Cardiac muscle cell (in vitro differentiated cells and primary cell): ENCODE measurements at regions not wholly inside any gene's neighbourhood (a gene's known extent, or its start where the extent isn't known, plus 50 kb on each side); places are given as distances from the start of the nearest gene placed in this dataset.
A peak's percentile ranks its signal among the peaks of the same experiment; 100 is the strongest.

ENCODE experiments used
- DNase-seq, 2 donors: peaks; one replicate each; pipeline versions ENCODE4 v3.0.0 to v3.0.0-alpha.2; 2010 to 2017; ENCODE audit warnings: low read depth in 1 of 2, low spot score in 1 of 2
- H3K27ac ChIP-seq: fragments of 200-600 bp; sonication (generic); 2 replicates; pipeline ENCODE4 v1.5.1; 2016
- H3K27me3 ChIP-seq: fragments of 200-600 bp; sonication (generic); 2 replicates; pipeline ENCODE4 v1.6.0; 2016; ENCODE audit warnings: control low read depth
- H3K36me3 ChIP-seq: fragments of 200-600 bp; sonication (generic); 2 replicates; pipeline ENCODE4 v1.5.1; 2016; ENCODE audit warnings: control low read depth
- H3K4me1 ChIP-seq: fragments of 200-600 bp; sonication (generic); 2 replicates; pipeline ENCODE4 v1.8.1; 2017; ENCODE audit warnings: low read depth, mild to moderate bottlenecking, mixed run types
- H3K4me3 ChIP-seq: fragments of 200-600 bp; sonication (generic); 2 replicates; pipeline ENCODE4 v1.5.1; 2016; ENCODE audit warnings: mild to moderate bottlenecking
- H3K9me3 ChIP-seq: fragments of 200-600 bp; sonication (generic); 2 replicates; pipeline ENCODE4 v1.5.1; 2017; ENCODE audit warnings: low read depth, mild to moderate bottlenecking, control low read depth
- TF ChIP-seq, protein P1 (sequence below): IDR thresholded peaks from 2 replicates; pipeline ENCODE4 v1.5.1; 2012; ENCODE audit warnings: low read depth, mild to moderate bottlenecking, low read length

DNA sequence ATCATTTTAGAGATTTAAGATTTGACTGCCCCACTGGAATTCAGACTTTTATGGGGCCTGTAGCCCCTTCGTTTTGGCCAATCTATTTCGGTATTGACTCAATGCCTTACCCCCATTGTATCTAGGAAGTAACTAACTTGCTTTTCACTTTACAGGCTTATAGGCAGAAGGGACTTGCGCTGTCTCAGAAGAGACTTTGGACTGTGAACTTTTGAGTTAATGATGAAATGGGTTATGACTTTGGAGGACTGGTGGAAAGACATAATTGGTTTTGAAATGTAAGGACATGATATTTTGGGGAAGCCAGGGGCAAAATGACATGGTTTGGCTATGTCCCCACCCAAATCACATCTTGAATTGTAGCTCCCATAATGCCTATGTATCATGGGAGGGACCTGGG, 463.0 kb upstream of the KLHL1 start:
- TF ChIP-seq, protein P1, sequence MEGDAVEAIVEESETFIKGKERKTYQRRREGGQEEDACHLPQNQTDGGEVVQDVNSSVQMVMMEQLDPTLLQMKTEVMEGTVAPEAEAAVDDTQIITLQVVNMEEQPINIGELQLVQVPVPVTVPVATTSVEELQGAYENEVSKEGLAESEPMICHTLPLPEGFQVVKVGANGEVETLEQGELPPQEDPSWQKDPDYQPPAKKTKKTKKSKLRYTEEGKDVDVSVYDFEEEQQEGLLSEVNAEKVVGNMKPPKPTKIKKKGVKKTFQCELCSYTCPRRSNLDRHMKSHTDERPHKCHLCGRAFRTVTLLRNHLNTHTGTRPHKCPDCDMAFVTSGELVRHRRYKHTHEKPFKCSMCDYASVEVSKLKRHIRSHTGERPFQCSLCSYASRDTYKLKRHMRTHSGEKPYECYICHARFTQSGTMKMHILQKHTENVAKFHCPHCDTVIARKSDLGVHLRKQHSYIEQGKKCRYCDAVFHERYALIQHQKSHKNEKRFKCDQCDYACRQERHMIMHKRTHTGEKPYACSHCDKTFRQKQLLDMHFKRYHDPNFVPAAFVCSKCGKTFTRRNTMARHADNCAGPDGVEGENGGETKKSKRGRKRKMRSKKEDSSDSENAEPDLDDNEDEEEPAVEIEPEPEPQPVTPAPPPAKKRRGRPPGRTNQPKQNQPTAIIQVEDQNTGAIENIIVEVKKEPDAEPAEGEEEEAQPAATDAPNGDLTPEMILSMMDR: no peak
- Histone ChIP-seq H3K36me3 (no peaks in the 10 kb centered on the region), H3K4me1 (no peaks in the 10 kb centered on the region), H3K27ac (no peak overlapping the region), H3K4me3 (no peak overlapping the region), H3K9me3 (no peaks in the 10 kb centered on the region), H3K27me3 (no peaks in the 10 kb centered on the region)
- no peak for DNase-seq

DNA sequence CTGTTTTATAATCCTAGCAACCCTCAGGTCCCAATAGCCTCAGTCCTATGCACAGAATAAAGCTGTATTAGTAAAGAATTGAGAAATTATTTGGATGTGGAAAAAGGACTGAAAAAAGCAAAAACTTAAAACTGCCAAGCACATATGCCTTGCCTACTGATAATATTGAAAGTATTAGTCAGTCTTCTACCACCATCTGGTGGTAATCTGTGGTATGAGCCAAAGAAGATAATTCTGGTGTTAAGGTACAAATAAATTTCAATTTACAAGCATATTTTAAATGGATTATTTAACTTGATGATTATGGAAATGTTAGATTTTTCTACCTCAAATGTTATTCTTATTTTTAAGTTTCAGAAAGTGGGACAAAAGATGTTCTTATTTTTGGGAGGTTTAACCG, 460.3 kb upstream of the KLHL1 start:
- DNase-seq: peak; percentile 52 to 53
- H3K4me1 ChIP-seq: no peaks in the 10 kb centered on the region
- TF ChIP-seq, protein P1: peak; percentile 53

DNA sequence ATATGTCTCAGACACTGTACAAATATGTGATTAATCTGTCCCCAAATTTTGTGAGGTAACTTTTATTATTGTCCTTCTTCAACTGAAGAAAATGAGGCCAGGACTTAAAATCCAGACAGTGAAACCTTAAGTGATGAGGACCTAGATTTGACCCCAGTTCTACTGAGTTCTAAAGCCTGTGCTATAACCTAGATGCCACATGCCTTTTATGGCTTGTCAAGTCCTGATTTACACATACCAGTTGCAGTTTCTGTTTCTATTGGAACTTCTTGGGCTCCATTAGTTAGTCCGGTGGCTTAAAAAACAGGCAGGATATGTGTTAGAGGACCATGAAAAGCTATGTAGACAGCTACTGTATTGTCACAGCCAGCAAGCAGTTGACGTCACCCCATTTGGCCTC, 436.5 kb upstream of the KLHL1 start:
- Histone ChIP-seq H3K4me3 (no peak overlapping the region), H3K9me3 (no peaks in the 10 kb centered on the region), H3K36me3 (no peaks in the 10 kb centered on the region), H3K27ac (no peak overlapping the region), H3K27me3 (no peaks in the 10 kb centered on the region), H3K4me1 (no peaks in the 10 kb centered on the region)
- TF ChIP-seq, protein P1: no peak
- no peak for DNase-seq

More for the DNA sequence above, 460.3 kb upstream of the KLHL1 start:
- H3K4me3 ChIP-seq: no peak overlapping the region
- no peaks in the 10 kb centered on the region for H3K9me3 ChIP-seq
- H3K27me3 ChIP-seq: no peaks in the 10 kb centered on the region
- no peaks in the 10 kb centered on the region for H3K36me3 ChIP-seq
- H3K27ac ChIP-seq: no peak overlapping the region

DNA sequence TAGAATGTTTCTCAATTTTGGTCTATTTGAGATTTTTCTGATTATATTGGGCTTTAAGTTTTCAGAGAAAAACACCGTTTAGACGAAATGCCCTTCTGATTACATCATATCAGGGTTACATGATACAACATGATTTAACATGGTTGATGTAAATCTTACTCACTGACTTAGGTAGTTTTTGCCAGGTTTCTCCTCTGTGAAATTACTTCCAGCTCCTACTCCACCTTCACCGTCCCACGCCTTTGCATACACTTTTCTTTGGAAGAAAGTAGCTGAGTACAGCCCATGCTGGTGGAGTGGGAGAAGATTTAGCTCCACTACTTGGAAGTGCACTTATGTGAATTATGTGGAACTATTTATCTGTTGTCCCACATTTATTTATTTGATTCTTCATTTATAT, 433.2 kb upstream of the KLHL1 start:
- H3K27me3 ChIP-seq: no peaks in the 10 kb centered on the region
- H3K36me3 ChIP-seq: no peaks in the 10 kb centered on the region
- H3K27ac ChIP-seq: no peak overlapping the region
- DNase-seq: no peak
- no peaks in the 10 kb centered on the region for H3K4me1 ChIP-seq
- H3K9me3 ChIP-seq: no peaks in the 10 kb centered on the region
- no peak overlapping the region for H3K4me3 ChIP-seq
- TF ChIP-seq, protein P1: no peak

DNA sequence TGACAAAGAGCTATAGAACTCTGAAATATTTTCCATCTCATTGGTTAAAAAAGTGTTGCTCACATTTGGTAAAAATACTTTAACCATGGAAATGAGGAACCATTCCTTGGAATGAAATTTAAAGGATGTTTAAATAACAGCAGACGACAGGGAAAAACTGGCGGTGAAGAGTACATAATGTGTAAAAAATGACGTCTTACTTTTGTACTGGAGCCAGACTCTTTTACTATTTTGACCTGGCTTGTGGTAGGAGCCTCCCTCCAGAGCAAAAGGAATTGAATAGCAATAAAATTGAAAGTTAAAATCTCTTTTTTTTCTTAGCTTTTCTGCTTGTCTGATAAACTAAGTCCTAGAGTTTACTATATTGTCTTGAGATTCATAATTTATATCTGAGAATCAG, 426.2 kb upstream of the KLHL1 start:
- TF ChIP-seq, protein P1: no peak
- H3K4me1 ChIP-seq: peaks cover 7% of the 10 kb centered on the region
- H3K4me3 ChIP-seq: no peak overlapping the region
- H3K27me3 ChIP-seq: no peaks in the 10 kb centered on the region
- DNase-seq: no peak
- H3K27ac ChIP-seq: no peak overlapping the region
- no peaks in the 10 kb centered on the region for H3K9me3 ChIP-seq
- H3K36me3 ChIP-seq: no peaks in the 10 kb centered on the region

DNA sequence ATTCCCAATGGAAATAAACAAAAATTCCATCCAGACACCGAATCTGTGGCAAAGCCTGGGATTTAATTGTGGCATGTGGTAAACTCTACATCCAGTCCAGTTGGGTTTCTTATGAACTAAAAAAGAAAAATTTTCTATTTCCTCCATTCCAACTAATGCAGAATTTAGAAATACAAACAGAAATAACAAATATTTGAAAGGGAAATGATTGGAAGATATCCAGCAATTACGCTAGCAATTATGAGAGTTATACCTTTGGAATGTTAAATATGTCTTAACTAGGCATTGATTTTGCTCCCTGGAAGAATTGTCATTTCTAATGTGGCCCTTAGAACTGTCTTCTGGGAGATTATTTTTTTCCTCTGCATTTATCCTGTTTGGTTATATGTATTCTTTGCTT, 421.4 kb upstream of the KLHL1 start:
- TF ChIP-seq, protein P1: no peak
- no peak overlapping the region for H3K27ac ChIP-seq
- no peak for DNase-seq
- H3K36me3 ChIP-seq: no peaks in the 10 kb centered on the region
- H3K27me3 ChIP-seq: no peaks in the 10 kb centered on the region
- no peak overlapping the region for H3K4me3 ChIP-seq
- H3K9me3 ChIP-seq: no peaks in the 10 kb centered on the region
- no peaks in the 10 kb centered on the region for H3K4me1 ChIP-seq
